Psoas muscle (tissue), 7 donors: ENCODE measurements at regions not wholly inside any gene's neighbourhood (a gene's known extent, or its start where the extent isn't known, plus 50 kb on each side); places are given as distances from the start of the nearest gene placed in this dataset.

Source experiments
- ATAC-seq, 4 donors: fragments of 200-7000 bp; cut with Tn5 transposase; one replicate each; pipeline ENCODE4 v1.9.1; 2020; ENCODE audit warnings: moderate library complexity in 3 of 4, mild to moderate bottlenecking in 2 of 4
- DNase-seq, 2 donors: peaks; one replicate each; pipeline ENCODE4 v3.0.0-alpha.2; 2020
- H3K27ac ChIP-seq: fragments of 200-600 bp; one replicate; pipeline ENCODE4 v1.8.0; 2022
- H3K27me3 ChIP-seq, 3 donors: fragments of 200-600 bp in 1 of 3; one replicate each; pipeline versions ENCODE4 v1.6.1 to v1.8.0; 2013 to 2022; ENCODE audit warnings: low read length in 2 of 3, mild to moderate bottlenecking in 2 of 3, moderate library complexity in 1 of 3; ENCODE audit not compliant: insufficient read depth in 3 of 3
- H3K36me3 ChIP-seq, 2 donors: fragments of 200-600 bp in 1 of 2; one replicate each; pipeline versions ENCODE4 v1.6.1 to v1.8.0; 2013 to 2022; ENCODE audit warnings: low read depth in 1 of 2, mild to moderate bottlenecking in 1 of 2, moderate library complexity in 1 of 2; ENCODE audit not compliant: insufficient read depth in 1 of 2
- H3K4me1 ChIP-seq: fragments of 200-600 bp; one replicate; pipeline ENCODE4 v1.8.0; 2022
- H3K4me3 ChIP-seq: fragments of 200-600 bp; one replicate; pipeline ENCODE4 v1.8.0; 2022; ENCODE audit warnings: mild to moderate bottlenecking
- H3K9me3 ChIP-seq: fragments of 200-600 bp; one replicate; pipeline ENCODE4 v1.8.0; 2022
- WGBS, 3 donors: extraction: QIAGEN DNeasy Blood & Tissue Kit; methylation state at CpG; one replicate each; pipeline versions ENCODE4 v1.1.6 to v1.1.7; 2013; 5-methylcytosine and 5-hydroxymethylcytosine counted together
- intact Hi-C, 2 donors: fragments of 100-400 bp; cut with DNase I; formaldehyde crosslinking; loops; one replicate each; pipeline versions ENCODE4 v1.11.0 to v1.14.2; 2022
- TF ChIP-seq, protein P1 (sequence below): fragments of 200-600 bp; IDR thresholded peaks from one replicate; pipeline ENCODE4 v1.8.0; 2022; ENCODE audit warnings: antibody characterized with exemption
- donor health status: healthy with polysubstance abuse.
- donor health status: DM: no; HTN: no; CAD: no; lungs with moderate emphysema.
- donor health status: Bipolar disorder and iron deficiency.
- donor health status: healthy.
- donor health status: DM: yes; HTN: yes; CAD: no.
- donor health status: DM: no; HTN: no; CAD: no.
- donor health status: DM: yes; HTN: yes; CAD: no.

DNA sequence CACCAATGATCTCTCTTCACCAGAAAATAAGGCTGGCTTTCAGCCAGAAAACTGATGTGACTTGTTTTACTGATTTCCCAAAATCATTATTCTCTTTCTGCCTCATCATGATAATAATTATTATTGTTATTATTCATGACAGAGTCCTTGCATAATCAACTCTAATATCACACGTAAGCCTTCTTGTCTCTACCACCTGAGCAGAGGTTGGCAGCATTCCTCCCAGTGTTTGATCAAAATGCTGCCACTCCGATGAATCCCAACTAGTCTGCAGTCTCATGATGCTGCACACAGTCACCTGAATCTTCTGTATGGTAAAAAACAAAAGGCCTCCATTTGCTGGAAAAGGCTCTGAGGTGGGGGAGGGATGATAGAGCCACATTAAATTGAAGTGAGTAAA, 105.7 kb upstream of the PLEKHG7 start:
- H3K4me3 ChIP-seq: no peak overlapping the region
- intact Hi-C loops: no loop called here
- 49 to 96% (median 94%) methylated on average over 2 of the region's 2 CpGs for WGBS, 3 donors
- TF ChIP-seq, protein P1, sequence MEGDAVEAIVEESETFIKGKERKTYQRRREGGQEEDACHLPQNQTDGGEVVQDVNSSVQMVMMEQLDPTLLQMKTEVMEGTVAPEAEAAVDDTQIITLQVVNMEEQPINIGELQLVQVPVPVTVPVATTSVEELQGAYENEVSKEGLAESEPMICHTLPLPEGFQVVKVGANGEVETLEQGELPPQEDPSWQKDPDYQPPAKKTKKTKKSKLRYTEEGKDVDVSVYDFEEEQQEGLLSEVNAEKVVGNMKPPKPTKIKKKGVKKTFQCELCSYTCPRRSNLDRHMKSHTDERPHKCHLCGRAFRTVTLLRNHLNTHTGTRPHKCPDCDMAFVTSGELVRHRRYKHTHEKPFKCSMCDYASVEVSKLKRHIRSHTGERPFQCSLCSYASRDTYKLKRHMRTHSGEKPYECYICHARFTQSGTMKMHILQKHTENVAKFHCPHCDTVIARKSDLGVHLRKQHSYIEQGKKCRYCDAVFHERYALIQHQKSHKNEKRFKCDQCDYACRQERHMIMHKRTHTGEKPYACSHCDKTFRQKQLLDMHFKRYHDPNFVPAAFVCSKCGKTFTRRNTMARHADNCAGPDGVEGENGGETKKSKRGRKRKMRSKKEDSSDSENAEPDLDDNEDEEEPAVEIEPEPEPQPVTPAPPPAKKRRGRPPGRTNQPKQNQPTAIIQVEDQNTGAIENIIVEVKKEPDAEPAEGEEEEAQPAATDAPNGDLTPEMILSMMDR: no peak
- no peak overlapping the region for H3K27ac ChIP-seq
- no peaks in the 10 kb centered on the region for H3K9me3 ChIP-seq
- DNase-seq (no peak), ATAC-seq (no peak)
- no peaks in the 10 kb centered on the region for H3K27me3 ChIP-seq
- no peaks in the 10 kb centered on the region for H3K36me3 ChIP-seq
- no peaks in the 10 kb centered on the region for H3K4me1 ChIP-seq

DNA sequence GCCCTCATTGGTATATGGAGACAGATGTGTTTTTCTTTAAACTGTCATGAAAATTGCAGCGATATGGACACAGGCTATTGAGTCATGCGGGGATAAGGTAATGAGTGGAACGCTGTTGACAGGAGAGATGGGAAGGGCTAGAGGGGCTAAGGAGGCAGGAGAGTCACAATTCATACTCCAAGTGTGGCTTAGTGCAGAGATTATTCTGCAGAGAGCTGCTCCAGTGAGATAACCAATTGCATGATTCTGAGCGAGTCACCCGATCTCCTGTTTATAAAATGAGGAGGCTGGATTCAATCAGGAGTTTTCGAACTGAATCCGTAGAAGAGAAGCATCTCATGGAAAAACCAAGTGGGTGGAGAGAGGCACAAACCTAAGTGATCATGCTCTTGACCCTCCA, 106.4 kb upstream of the PLEKHG7 start:
- Histone ChIP-seq H3K36me3 (no peaks in the 10 kb centered on the region), H3K4me1 (no peaks in the 10 kb centered on the region), H3K27ac (no peak overlapping the region), H3K9me3 (no peaks in the 10 kb centered on the region), H3K4me3 (no peak overlapping the region), H3K27me3 (no peaks in the 10 kb centered on the region)
- ATAC-seq (no peak), DNase-seq (no peak)
- WGBS, 3 donors: 67 to 84% (median 70%) methylated on average over 7 of the region's 7 CpGs
- TF ChIP-seq, protein P1: no peak
- intact Hi-C loops: no loop called here

DNA sequence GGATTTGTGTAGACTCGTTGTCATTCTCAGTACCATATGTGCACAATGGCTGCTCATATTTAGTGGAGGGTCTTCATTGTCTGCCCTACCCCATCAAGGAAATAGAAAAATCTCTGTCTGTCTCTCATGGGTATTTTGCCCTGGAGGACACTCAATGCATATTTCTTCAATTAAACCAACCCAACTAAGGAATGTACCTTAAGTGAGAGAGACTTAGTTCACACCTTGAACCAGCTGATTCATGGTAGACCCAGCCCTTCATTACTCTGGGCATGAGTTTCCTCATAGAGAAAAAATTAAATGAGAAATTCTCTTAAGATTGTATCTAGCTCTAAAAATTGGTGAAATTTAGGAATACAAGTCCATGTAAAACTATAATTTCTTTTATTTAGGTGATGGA, 107.1 kb upstream of the PLEKHG7 start:
- Histone ChIP-seq H3K27ac (no peak overlapping the region), H3K27me3 (no peaks in the 10 kb centered on the region), H3K9me3 (no peaks in the 10 kb centered on the region), H3K36me3 (no peaks in the 10 kb centered on the region), H3K4me1 (no peaks in the 10 kb centered on the region), H3K4me3 (no peak overlapping the region)
- DNase-seq (no peak), ATAC-seq (no peak)
- WGBS, 3 donors: 96 to 100% (median 97%) methylated on average over 1 of the region's 1 CpG
- TF ChIP-seq, protein P1: no peak
- intact Hi-C loops: no loop called here

DNA sequence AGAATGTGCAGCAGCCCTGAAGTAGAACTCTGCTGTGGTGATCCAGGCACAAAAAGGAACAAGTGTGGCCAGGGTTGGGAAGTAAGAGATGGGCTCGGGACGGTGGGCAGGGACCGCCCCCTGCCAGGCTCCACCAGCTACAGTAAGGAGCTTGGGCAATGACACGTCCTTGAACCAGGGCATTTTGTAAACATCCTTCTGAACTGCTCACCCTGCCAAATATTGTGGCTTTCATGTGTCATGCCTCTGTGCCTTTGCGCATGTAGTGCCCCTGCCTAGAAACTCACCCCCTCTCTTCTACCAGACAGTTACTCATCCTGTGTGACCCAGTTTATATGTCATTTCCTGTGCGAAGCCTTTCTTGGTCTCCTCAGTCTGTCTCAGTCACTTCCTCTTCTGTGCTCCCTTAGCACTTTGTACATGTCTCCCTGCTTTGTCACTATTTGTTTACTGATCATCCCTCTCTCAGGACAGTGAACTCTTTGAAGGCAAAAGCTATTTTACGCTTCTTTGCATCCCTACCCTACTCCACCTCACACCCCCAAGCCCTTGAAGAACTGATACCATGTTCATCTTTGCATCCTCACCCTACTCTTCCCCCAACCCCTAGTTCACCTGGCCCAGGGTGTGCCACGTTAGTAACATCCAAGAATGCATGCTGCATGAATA, 108.9 kb upstream of the PLEKHG7 start:
- TF ChIP-seq, protein P1: no peak
- intact Hi-C loops: no loop called here
- no peaks in the 10 kb centered on the region for H3K36me3 ChIP-seq
- DNase-seq (peak in 1 of 2 donors; percentile 13), ATAC-seq (peak; percentile 21 to 67 (median 33))
- H3K27ac ChIP-seq: no peak overlapping the region
- no peak overlapping the region for H3K4me3 ChIP-seq
- no peaks in the 10 kb centered on the region for H3K27me3 ChIP-seq
- 64 to 81% (median 71%) methylated on average over 8 of the region's 8 CpGs for WGBS, 3 donors
- H3K9me3 ChIP-seq: no peaks in the 10 kb centered on the region
- no peaks in the 10 kb centered on the region for H3K4me1 ChIP-seq
